C4-2B (cell line): ENCODE measurements at regions not wholly inside any gene's neighbourhood (a gene's known extent, or its start where the extent isn't known, plus 50 kb on each side); places are given as distances from the start of the nearest gene placed in this dataset.

Source experiments
- H3K27ac ChIP-seq: fragments of 450-650 bp; 2 replicates; pipeline ENCODE4 v1.5.1; 2017
- CTCF ChIP-seq: fragments of 450-650 bp; conservative IDR thresholded peaks from 2 replicates; pipeline ENCODE4 v1.5.1; 2017; ENCODE audit warnings: mild to moderate bottlenecking
- ZFX ChIP-seq: fragments of 450-650 bp; IDR thresholded peaks from 2 replicates; pipeline ENCODE4 v1.6.1; 2017

GRCh38 chr14:38065106-38065762, 142.5 kb upstream of the SSTR1 start:
- no peak overlapping the region for H3K27ac ChIP-seq
- TF ChIP-seq ZFX: no peak
- TF ChIP-seq CTCF: no peak

- H3K27ac ChIP-seq: no peak overlapping the region
- TF ChIP-seq ZFX (no peak), CTCF (no peak)
Observed at GRCh38 chr14:38070061-38070588, 137.6 kb upstream of the SSTR1 start.

GRCh38 chr14:38073641-38074040, 134.1 kb upstream of the SSTR1 start:
- TF ChIP-seq CTCF (no peak), ZFX (no peak)
- H3K27ac ChIP-seq: no peak overlapping the region

- no peak overlapping the region for H3K27ac ChIP-seq
- TF ChIP-seq ZFX (no peak), CTCF (no peak)
Observed at GRCh38 chr14:38074081-38074480, 133.6 kb upstream of the SSTR1 start.

- TF ChIP-seq ZFX: no peak
- no peak for TF ChIP-seq CTCF
- no peak overlapping the region for H3K27ac ChIP-seq
Observed at GRCh38 chr14:38074754-38075153, 132.9 kb upstream of the SSTR1 start.

GRCh38 chr14:38078393-38078792, 129.3 kb upstream of the SSTR1 start:
- TF ChIP-seq CTCF (no peak), ZFX (no peak)
- no peak overlapping the region for H3K27ac ChIP-seq

GRCh38 chr14:38079268-38079667, 128.4 kb upstream of the SSTR1 start:
- no peak for TF ChIP-seq CTCF
- TF ChIP-seq ZFX: no peak
- no peak overlapping the region for H3K27ac ChIP-seq
